Erythroblast (primary cell): ENCODE measurements at regions not wholly inside any gene's neighbourhood (a gene's known extent, or its start where the extent isn't known, plus 50 kb on each side); places are given as distances from the start of the nearest gene placed in this dataset.

Experiments
- GATA1 ChIP-seq: IDR thresholded peaks from 2 replicates; pipeline ENCODE4 v1.6.1; 2011; ENCODE audit warnings: low read depth, mild to moderate bottlenecking, control low read depth, low read length, moderate library complexity
- POLR2A ChIP-seq: IDR thresholded peaks from 2 replicates; pipeline ENCODE4 v1.6.1; 2011; ENCODE audit warnings: mild to moderate bottlenecking, low read length

GRCh38 chr20:58001946-58002345 is 226.5 kb downstream of the ANKRD60 start:
- TF ChIP-seq POLR2A = no peak
- TF ChIP-seq GATA1 = no peak
